ENCODE measurements at regions not wholly inside any gene's neighbourhood (a gene's known extent, or its start where the extent isn't known, plus 50 kb on each side); places are given as distances from the start of the nearest gene placed in this dataset.

DNA sequence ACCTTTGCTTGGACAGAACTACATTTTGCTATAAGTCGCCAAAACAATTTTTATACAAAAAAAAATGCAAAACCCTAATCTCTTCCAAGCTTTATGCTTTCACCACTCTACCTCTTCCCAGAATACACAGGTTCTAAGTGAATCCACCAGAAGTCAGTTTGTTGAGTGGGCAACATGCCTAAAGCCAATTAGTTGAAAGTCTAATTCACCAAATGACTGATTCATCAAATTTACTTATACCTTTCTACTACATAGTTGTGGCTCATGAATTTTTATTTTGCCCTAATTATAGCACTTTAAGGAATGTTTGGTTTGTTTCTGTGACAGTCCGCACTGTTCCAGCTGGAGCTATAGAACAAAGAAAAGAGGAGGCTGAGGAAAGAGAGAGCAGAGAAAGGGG lies 265.9 kb upstream of the TGFBR2 start:
- TF ChIP-seq, protein P1, sequence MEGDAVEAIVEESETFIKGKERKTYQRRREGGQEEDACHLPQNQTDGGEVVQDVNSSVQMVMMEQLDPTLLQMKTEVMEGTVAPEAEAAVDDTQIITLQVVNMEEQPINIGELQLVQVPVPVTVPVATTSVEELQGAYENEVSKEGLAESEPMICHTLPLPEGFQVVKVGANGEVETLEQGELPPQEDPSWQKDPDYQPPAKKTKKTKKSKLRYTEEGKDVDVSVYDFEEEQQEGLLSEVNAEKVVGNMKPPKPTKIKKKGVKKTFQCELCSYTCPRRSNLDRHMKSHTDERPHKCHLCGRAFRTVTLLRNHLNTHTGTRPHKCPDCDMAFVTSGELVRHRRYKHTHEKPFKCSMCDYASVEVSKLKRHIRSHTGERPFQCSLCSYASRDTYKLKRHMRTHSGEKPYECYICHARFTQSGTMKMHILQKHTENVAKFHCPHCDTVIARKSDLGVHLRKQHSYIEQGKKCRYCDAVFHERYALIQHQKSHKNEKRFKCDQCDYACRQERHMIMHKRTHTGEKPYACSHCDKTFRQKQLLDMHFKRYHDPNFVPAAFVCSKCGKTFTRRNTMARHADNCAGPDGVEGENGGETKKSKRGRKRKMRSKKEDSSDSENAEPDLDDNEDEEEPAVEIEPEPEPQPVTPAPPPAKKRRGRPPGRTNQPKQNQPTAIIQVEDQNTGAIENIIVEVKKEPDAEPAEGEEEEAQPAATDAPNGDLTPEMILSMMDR (IDR thresholded peaks at IDR 0.05), result no peak
- TF ChIP-seq EZH2phosphoT487 (IDR thresholded peaks at IDR 0.05), result no peak
- TF ChIP-seq EZH2 (IDR thresholded peaks at IDR 0.05), result no peak

Measured in neural progenitor cell (in vitro differentiated cells).